HepG2 (cell line): ENCODE measurements at regions not wholly inside any gene's neighbourhood (a gene's known extent, or its start where the extent isn't known, plus 50 kb on each side); places are given as distances from the start of the nearest gene placed in this dataset.

Experiments
- HOXA9 ChIP-seq: sonication (generic); formaldehyde crosslinking; IDR thresholded peaks from 2 replicates; pipeline ENCODE4 v1.8.1; 2022; ENCODE audit warnings: missing genetic modification reagents, mild to moderate bottlenecking, moderate library complexity, borderline replicate concordance
- IRF2 ChIP-seq: IDR thresholded peaks from 2 replicates; pipeline ENCODE4 v1.6.1; 2018; ENCODE audit warnings: missing genetic modification reagents, missing compliant biosample characterization
- MAFK ChIP-seq, 2 experiments: IDR thresholded peaks in 1 of 2; conservative IDR thresholded peaks in 1 of 2; 2 replicates each; pipeline ENCODE4 v1.6.1; 2011; ENCODE audit warnings: improper control_type of control experiment in 2 of 2, low read length in 2 of 2
- PRDM4 ChIP-seq: sonication (generic); formaldehyde crosslinking; IDR thresholded peaks from 2 replicates; pipeline ENCODE4 v1.9.0; 2021; ENCODE audit warnings: missing genetic modification reagents, borderline replicate concordance
- TFDP1 ChIP-seq: IDR thresholded peaks from 2 replicates; pipeline ENCODE4 v1.6.1; 2016; ENCODE audit warnings: missing compliant biosample characterization, missing genetic modification reagents, borderline replicate concordance
- THAP11 ChIP-seq: IDR thresholded peaks from 2 replicates; pipeline ENCODE4 v1.6.1; 2016; ENCODE audit warnings: missing biosample characterization, missing genetic modification reagents
- ZBTB10 ChIP-seq: sonication (generic); formaldehyde crosslinking; IDR thresholded peaks from 2 replicates; pipeline ENCODE4 v1.4.0; 2020; ENCODE audit warnings: missing genetic modification reagents, borderline replicate concordance
- ZKSCAN5 ChIP-seq: sonication (generic); formaldehyde crosslinking; IDR thresholded peaks from 2 replicates; pipeline ENCODE4 v1.5.1; 2020; ENCODE audit warnings: mild to moderate bottlenecking, missing genetic modification reagents
- ZNF335 ChIP-seq: sonication (generic); formaldehyde crosslinking; IDR thresholded peaks from 2 replicates; pipeline ENCODE4 v1.4.0; 2020; ENCODE audit warnings: missing genetic modification reagents
- ZNF414 ChIP-seq: sonication (generic); formaldehyde crosslinking; IDR thresholded peaks from 2 replicates; pipeline ENCODE4 v1.5.0; 2020; ENCODE audit warnings: missing genetic modification reagents
- ZNF512B ChIP-seq: sonication (generic); formaldehyde crosslinking; IDR thresholded peaks from 2 replicates; pipeline ENCODE4 v1.5.1; 2020; ENCODE audit warnings: missing genetic modification reagents, mild to moderate bottlenecking, borderline replicate concordance
- ZNF574 ChIP-seq: sonication (generic); formaldehyde crosslinking; IDR thresholded peaks from 2 replicates; pipeline ENCODE4 v1.4.0; 2020; ENCODE audit warnings: missing genetic modification reagents
- ZNF614 ChIP-seq: IDR thresholded peaks from 2 replicates; pipeline ENCODE4 v1.6.1; 2018; ENCODE audit warnings: missing biosample characterization, missing genetic modification reagents, inconsistent platforms, borderline replicate concordance
- TF ChIP-seq, protein P1 (sequence below): IDR thresholded peaks from 2 replicates; pipeline ENCODE4 v1.6.1; 2018; ENCODE audit warnings: missing genetic modification reagents

DNA sequence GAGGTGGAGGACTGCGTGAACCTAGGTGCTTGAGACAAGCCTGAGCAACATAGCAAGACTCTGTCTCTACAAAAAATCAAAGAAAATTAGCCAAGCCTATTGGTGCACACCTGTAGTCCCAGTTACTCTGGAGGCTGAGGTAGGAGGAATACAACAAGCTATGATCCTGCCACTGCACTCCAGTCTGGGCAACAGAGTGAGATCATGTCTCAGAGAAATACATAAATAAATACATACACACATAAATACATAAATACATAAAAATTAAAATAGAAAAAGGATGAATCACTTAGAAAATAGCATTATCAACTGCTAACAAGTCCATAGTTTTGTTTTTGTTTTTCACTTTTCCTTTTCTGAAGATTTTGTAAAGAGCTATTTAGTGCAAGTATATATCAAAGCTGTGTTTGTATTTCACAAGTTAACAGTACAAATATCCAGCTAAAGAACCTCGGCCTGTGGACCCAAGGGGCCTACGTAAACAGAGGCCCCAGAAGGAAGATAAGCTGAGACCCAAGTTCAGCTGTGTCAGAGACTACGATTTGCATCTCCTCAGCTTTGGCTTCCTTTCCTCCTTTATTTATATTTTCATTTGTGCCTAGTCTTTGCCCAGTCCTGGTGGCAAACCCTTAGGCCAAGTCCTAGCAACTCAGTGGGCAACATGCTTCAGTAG, 67.1 kb upstream of the ROBO2 start (continued):
- TF ChIP-seq PRDM4 (CRISPR knock-in tag) (no peak), MAFK (conservative IDR thresholded peaks at IDR 0.05 in 1 of 2, IDR thresholded peaks at IDR 0.05 in 1 of 2; ENCODE audit: low read length in 2 of 2) (no peak), ZNF574 (CRISPR knock-in tag) (no peak), ZNF335 (CRISPR knock-in tag) (no peak), ZNF512B (CRISPR knock-in tag) (no peak), ZKSCAN5 (CRISPR knock-in tag) (no peak), ZNF614 (CRISPR knock-in tag) (no peak), TFDP1 (CRISPR knock-in tag) (no peak), THAP11 (no peak), ZNF414 (CRISPR knock-in tag) (no peak), HOXA9 (CRISPR knock-in tag) (no peak), IRF2 (CRISPR knock-in tag) (no peak), ZBTB10 (CRISPR knock-in tag) (no peak)
- TF ChIP-seq, protein P1, sequence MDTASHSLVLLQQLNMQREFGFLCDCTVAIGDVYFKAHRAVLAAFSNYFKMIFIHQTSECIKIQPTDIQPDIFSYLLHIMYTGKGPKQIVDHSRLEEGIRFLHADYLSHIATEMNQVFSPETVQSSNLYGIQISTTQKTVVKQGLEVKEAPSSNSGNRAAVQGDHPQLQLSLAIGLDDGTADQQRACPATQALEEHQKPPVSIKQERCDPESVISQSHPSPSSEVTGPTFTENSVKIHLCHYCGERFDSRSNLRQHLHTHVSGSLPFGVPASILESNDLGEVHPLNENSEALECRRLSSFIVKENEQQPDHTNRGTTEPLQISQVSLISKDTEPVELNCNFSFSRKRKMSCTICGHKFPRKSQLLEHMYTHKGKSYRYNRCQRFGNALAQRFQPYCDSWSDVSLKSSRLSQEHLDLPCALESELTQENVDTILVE, result no peak
